ENCODE measurements at regions not wholly inside any gene's neighbourhood (a gene's known extent, or its start where the extent isn't known, plus 50 kb on each side); places are given as distances from the start of the nearest gene placed in this dataset.

DNA sequence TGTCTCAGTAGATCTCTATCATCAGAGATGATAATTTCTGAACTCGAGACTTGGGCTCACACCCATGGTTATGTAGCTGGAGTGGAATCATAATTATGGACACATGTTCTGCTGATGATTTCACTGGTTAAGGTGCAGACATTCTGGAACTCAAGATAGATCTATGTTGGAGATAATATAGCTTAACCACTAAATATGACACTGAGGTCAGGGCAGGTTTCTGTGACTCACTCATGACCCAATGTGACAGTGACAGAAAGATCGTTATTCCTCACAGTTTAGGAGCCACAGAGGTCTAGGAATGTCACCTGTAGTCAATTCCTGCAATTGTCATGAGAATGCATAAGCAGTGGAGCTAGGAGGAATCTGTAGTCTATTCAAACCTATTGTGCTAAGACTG is 828.6 kb downstream of the TRIB2 start:
- TF ChIP-seq EP300 (IDR thresholded peaks at IDR 0.05; ENCODE audit: borderline replicate concordance) = no peak
- no peak for TF ChIP-seq CEBPB (IDR thresholded peaks at IDR 0.05)
- no peak for TF ChIP-seq TEAD4 (IDR thresholded peaks at IDR 0.05)
- no peak for TF ChIP-seq TAF1 (IDR thresholded peaks at IDR 0.05; ENCODE audit: low read depth)
- TF ChIP-seq YY1 (IDR thresholded peaks at IDR 0.05; ENCODE audit: low read depth) = no peak
- TF ChIP-seq ZBTB7A (IDR thresholded peaks at IDR 0.05; ENCODE audit: low read depth) = no peak
- TF ChIP-seq, protein P1, sequence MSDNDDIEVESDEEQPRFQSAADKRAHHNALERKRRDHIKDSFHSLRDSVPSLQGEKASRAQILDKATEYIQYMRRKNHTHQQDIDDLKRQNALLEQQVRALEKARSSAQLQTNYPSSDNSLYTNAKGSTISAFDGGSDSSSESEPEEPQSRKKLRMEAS (IDR thresholded peaks at IDR 0.05) = no peak
- TF ChIP-seq EGR1 (IDR thresholded peaks at IDR 0.05) = no peak
- TF ChIP-seq, protein P2, sequence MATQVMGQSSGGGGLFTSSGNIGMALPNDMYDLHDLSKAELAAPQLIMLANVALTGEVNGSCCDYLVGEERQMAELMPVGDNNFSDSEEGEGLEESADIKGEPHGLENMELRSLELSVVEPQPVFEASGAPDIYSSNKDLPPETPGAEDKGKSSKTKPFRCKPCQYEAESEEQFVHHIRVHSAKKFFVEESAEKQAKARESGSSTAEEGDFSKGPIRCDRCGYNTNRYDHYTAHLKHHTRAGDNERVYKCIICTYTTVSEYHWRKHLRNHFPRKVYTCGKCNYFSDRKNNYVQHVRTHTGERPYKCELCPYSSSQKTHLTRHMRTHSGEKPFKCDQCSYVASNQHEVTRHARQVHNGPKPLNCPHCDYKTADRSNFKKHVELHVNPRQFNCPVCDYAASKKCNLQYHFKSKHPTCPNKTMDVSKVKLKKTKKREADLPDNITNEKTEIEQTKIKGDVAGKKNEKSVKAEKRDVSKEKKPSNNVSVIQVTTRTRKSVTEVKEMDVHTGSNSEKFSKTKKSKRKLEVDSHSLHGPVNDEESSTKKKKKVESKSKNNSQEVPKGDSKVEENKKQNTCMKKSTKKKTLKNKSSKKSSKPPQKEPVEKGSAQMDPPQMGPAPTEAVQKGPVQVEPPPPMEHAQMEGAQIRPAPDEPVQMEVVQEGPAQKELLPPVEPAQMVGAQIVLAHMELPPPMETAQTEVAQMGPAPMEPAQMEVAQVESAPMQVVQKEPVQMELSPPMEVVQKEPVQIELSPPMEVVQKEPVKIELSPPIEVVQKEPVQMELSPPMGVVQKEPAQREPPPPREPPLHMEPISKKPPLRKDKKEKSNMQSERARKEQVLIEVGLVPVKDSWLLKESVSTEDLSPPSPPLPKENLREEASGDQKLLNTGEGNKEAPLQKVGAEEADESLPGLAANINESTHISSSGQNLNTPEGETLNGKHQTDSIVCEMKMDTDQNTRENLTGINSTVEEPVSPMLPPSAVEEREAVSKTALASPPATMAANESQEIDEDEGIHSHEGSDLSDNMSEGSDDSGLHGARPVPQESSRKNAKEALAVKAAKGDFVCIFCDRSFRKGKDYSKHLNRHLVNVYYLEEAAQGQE (IDR thresholded peaks at IDR 0.05; ENCODE audit: low read depth) = no peak
- no peak for TF ChIP-seq FOXM1 (IDR thresholded peaks at IDR 0.05; ENCODE audit: borderline replicate concordance, low read depth)
- TF ChIP-seq, protein P3, sequence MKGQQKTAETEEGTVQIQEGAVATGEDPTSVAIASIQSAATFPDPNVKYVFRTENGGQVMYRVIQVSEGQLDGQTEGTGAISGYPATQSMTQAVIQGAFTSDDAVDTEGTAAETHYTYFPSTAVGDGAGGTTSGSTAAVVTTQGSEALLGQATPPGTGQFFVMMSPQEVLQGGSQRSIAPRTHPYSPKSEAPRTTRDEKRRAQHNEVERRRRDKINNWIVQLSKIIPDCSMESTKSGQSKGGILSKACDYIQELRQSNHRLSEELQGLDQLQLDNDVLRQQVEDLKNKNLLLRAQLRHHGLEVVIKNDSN (IDR thresholded peaks at IDR 0.05) = no peak
- TF ChIP-seq TCF12 (IDR thresholded peaks at IDR 0.05; ENCODE audit: low read depth) = no peak
- no peak for TF ChIP-seq CREB1 (IDR thresholded peaks at IDR 0.05; ENCODE audit: low read depth)
- TF ChIP-seq RAD21 (IDR thresholded peaks at IDR 0.05; ENCODE audit: low read depth) = no peak
- no peak for TF ChIP-seq NFIC (IDR thresholded peaks at IDR 0.05)

GRCh38 chr2:13546131-13546530 is 829.4 kb downstream of the TRIB2 start:
- TF ChIP-seq EP300 (IDR thresholded peaks at IDR 0.05; ENCODE audit: borderline replicate concordance) (no peak), CEBPB (IDR thresholded peaks at IDR 0.05) (no peak), NFIC (IDR thresholded peaks at IDR 0.05) (no peak), TCF12 (IDR thresholded peaks at IDR 0.05; ENCODE audit: low read depth) (no peak), YY1 (IDR thresholded peaks at IDR 0.05; ENCODE audit: low read depth) (no peak), TEAD4 (IDR thresholded peaks at IDR 0.05) (no peak), RAD21 (IDR thresholded peaks at IDR 0.05; ENCODE audit: low read depth) (no peak), EGR1 (IDR thresholded peaks at IDR 0.05) (no peak), ZBTB7A (IDR thresholded peaks at IDR 0.05; ENCODE audit: low read depth) (no peak), TAF1 (IDR thresholded peaks at IDR 0.05; ENCODE audit: low read depth) (no peak), CREB1 (IDR thresholded peaks at IDR 0.05; ENCODE audit: low read depth) (no peak), FOXM1 (IDR thresholded peaks at IDR 0.05; ENCODE audit: borderline replicate concordance, low read depth) (no peak)
- TF ChIP-seq, protein P3 (IDR thresholded peaks at IDR 0.05) = no peak
- TF ChIP-seq, protein P2 (IDR thresholded peaks at IDR 0.05; ENCODE audit: low read depth) = no peak
- TF ChIP-seq, protein P1 (IDR thresholded peaks at IDR 0.05) = no peak

DNA sequence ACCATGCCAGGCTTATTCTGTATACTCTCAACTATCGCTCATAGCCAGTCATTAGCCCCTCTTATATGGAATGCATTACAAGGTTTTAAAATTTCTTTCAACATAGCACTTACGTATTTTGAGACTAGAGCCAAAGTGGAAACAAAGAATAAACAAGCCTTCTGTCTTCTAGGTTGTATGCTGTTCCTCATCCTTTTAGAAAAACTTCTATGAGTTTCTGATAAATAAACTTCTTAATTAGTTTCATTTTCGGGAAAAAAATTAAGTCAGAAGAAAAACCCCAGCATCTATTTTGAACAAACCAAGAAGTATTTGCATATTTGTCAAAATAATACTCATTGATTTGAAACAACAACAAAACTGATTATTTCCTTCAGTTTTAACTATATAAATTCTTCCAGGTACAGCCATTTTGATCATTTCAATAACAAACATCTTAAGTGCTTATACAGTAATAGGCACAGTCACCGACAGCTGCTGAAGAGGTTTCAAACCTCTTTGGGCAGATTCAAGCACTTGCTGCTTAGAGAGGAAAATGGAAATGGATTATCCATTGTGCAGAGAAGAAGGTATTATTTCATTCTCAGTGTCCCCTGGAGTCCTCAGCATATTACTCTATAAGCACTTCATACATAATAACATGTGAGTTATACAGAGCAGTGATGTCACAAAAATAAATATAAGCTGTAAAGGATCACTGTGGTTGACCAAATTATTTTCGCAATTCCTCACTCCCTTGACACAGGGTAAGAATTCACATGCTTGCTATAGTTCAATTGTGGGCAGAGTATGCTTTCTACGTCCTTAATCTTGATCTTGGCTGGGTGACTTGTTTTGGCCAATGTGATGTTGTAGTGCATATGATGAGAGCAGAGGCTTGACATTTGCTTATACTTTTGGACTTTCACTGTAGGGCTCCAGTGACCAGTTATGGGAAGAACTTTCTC is 833.8 kb downstream of the TRIB2 start:
- TF ChIP-seq, protein P1 (IDR thresholded peaks at IDR 0.05) = no peak
- no peak for TF ChIP-seq RAD21 (IDR thresholded peaks at IDR 0.05; ENCODE audit: low read depth)
- TF ChIP-seq EGR1 (IDR thresholded peaks at IDR 0.05) = no peak
- TF ChIP-seq, protein P3 (IDR thresholded peaks at IDR 0.05) = no peak
- TF ChIP-seq YY1 (IDR thresholded peaks at IDR 0.05; ENCODE audit: low read depth) = no peak
- TF ChIP-seq TCF12 (IDR thresholded peaks at IDR 0.05; ENCODE audit: low read depth) = no peak

DNA sequence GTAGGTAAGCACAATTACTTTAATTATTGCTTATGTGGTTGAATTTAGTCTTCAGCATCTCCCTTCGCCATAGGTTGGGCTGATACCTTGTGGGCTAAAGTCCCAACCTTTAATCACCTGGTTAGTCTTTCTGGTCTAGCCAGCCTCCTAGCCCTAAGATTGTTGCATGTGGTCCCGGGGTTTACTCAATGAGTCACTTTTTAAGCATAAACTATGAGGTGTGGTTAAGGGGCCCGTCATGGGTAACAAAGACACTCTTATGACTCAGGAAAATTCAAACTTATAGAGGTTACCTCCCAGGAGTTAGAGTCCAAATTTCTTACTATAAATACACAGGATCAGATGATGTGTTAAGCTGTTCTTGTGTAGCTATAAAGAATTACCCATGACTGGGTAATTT is 841.6 kb downstream of the TRIB2 start:
- TF ChIP-seq TEAD4 (IDR thresholded peaks at IDR 0.05) (no peak), EGR1 (IDR thresholded peaks at IDR 0.05) (no peak), TAF1 (IDR thresholded peaks at IDR 0.05; ENCODE audit: low read depth) (no peak), ZBTB7A (IDR thresholded peaks at IDR 0.05; ENCODE audit: low read depth) (no peak), NFIC (IDR thresholded peaks at IDR 0.05) (no peak), FOXM1 (IDR thresholded peaks at IDR 0.05; ENCODE audit: borderline replicate concordance, low read depth) (no peak)
- TF ChIP-seq, protein P1 (IDR thresholded peaks at IDR 0.05) = no peak
- TF ChIP-seq, protein P3 (IDR thresholded peaks at IDR 0.05) = no peak
- TF ChIP-seq, protein P2 (IDR thresholded peaks at IDR 0.05; ENCODE audit: low read depth) = no peak

All from Ishikawa (cell line).